Ishikawa (cell line): ENCODE measurements at regions not wholly inside any gene's neighbourhood (a gene's known extent, or its start where the extent isn't known, plus 50 kb on each side); places are given as distances from the start of the nearest gene placed in this dataset.

Experiments used
- CEBPB ChIP-seq: IDR thresholded peaks from 2 replicates; pipeline ENCODE4 v1.6.1; 2012
- CREB1 ChIP-seq: IDR thresholded peaks from 2 replicates; pipeline ENCODE4 v1.6.1; 2012; ENCODE audit warnings: low read depth
- EGR1 ChIP-seq: IDR thresholded peaks from 2 replicates; pipeline ENCODE4 v1.6.1; 2012
- EP300 ChIP-seq: IDR thresholded peaks from 2 replicates; pipeline ENCODE4 v1.6.1; 2012; ENCODE audit warnings: borderline replicate concordance
- FOXM1 ChIP-seq: IDR thresholded peaks from 2 replicates; pipeline ENCODE4 v1.6.1; 2012; ENCODE audit warnings: low read depth, borderline replicate concordance
- MAX ChIP-seq: IDR thresholded peaks from 2 replicates; pipeline ENCODE4 v1.6.1; 2012
- NFIC ChIP-seq: IDR thresholded peaks from 2 replicates; pipeline ENCODE4 v1.6.1; 2012
- RAD21 ChIP-seq: IDR thresholded peaks from 2 replicates; pipeline ENCODE4 v1.6.1; 2012; ENCODE audit warnings: low read depth
- REST ChIP-seq: IDR thresholded peaks from 2 replicates; pipeline ENCODE4 v1.6.1; 2012; ENCODE audit warnings: low read depth, mild to moderate bottlenecking
- TAF1 ChIP-seq: IDR thresholded peaks from 2 replicates; pipeline ENCODE4 v1.6.1; 2012; ENCODE audit warnings: low read depth, mild to moderate bottlenecking
- TCF12 ChIP-seq: IDR thresholded peaks from 2 replicates; pipeline ENCODE4 v1.6.1; 2012; ENCODE audit warnings: low read depth
- TEAD4 ChIP-seq: IDR thresholded peaks from 2 replicates; pipeline ENCODE4 v1.6.1; 2012
- YY1 ChIP-seq: IDR thresholded peaks from 2 replicates; pipeline ENCODE4 v1.6.1; 2012; ENCODE audit warnings: low read depth
- ZBTB7A ChIP-seq: IDR thresholded peaks from 2 replicates; pipeline ENCODE4 v1.6.1; 2012; ENCODE audit warnings: low read depth

GRCh38 chr17:72426321-72426720 is 305.5 kb downstream of the SOX9 start:
- TF ChIP-seq EP300 (no peak), FOXM1 (no peak), TAF1 (no peak), RAD21 (no peak), NFIC (no peak), TCF12 (no peak), CREB1 (no peak), MAX (no peak), REST (no peak), CEBPB (no peak), TEAD4 (no peak), EGR1 (no peak), YY1 (no peak), ZBTB7A (no peak)
